COR-L47 (cell line): ENCODE measurements at regions not wholly inside any gene's neighbourhood (a gene's known extent, or its start where the extent isn't known, plus 50 kb on each side); places are given as distances from the start of the nearest gene placed in this dataset.
"Not testable (repeated sequence)": the region's sequence is repeated elsewhere in the genome, so short reads cannot be mapped to it uniquely, and the experiment has no call there.

Source experiments
- DNase-seq: peaks from one replicate; lab custom pipeline; 2025; lab: John Stamatoyannopoulos, UW

DNA sequence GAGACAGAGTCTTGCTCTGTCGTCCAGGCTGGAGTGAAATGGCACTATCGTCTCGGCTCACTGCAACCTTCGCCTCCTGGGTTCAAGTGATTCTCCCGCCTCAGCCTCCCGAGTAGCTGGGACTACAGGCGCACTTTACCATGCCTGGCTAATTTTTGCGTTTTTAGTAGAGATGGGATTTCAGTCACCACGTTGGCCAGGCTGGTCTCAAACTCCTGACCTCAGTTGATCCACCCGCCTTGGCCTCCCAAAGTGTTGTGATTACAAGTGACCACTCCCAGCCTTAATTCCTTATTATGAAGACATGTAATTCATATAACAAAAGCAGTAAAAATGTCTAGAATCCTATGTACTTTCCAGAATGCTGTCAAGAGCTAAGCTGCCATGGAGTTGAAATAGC lies 434.5 kb upstream of the ZNG1F start:
- DNase-seq = not testable (repeated sequence)

DNA sequence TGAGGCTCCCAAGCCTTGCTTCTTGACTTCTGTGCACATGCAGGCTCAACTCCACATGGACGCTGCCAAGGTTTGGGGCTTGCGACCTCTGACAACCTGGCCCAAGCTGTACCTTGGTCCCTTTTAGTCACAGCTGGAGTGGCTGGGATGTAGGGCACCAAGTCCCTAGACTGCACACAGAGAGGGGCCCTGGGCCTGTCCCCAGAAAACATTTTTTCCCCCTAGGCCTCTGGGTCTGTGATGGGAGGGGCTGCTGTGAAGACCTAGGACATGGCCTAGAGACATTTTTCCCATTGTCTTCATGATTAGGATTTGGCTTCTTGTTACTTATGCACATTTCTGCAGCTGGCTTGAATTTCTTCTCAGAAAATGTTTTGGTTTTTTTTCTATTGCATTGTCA lies 430.1 kb upstream of the ZNG1F start:
- DNase-seq = not testable (repeated sequence)

DNA sequence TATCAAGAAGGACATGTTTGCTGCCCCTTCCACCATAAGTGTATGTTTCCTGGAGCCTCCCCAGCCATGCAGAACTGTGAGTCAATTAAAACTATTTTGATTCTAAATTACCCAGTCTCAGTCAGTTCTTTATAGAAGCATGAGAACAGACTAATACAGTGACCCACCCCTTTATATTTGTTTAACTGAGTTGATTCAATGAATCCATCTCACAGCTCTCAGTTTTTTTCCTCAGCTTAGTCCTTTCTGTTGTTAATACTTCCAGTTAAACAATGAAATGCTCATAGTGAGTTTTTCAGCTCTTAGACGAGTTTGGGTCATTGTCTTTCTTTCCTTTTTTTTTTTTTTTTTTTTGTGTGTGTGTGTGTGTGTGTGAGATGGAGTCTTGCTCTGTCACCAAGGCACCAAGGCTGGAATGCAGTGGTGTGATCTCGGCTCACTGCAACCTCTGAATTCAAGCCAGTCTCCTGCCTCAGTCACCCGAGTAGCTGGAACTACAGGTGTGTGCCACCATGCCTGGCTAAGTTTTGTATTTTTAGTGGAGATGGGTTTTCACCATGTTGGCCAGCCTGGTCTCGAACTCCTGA lies 417.9 kb upstream of the ZNG1F start:
- not testable (repeated sequence) for DNase-seq

DNA sequence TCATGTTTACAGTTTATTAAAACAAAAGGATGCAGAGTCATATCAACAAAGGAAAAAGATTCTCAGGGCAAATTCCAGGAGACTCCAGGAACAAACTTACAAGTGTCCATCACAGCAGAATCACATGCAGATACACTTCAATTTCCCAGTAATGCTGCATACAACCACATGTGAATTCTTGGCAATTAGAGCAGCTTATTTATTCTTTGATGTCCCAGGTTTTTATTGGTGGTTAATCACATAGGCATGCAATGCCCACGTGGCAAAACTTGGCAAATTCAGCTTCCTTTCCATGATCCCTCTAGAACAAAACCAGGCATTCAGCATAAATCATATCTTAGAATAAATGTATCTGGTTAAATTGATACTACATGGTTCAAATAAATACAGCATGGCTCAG lies 376.5 kb upstream of the ZNG1F start:
- DNase-seq = not testable (repeated sequence)
